ENCODE measurements at regions not wholly inside any gene's neighbourhood (a gene's known extent, or its start where the extent isn't known, plus 50 kb on each side); places are given as distances from the start of the nearest gene placed in this dataset.
"Not testable (repeated sequence)": the region's sequence is repeated elsewhere in the genome, so short reads cannot be mapped to it uniquely, and the experiment has no call there.

GRCh38 chrX:1727531-1728027 lies 112.7 kb downstream of the ASMT start:
- H3K9me3 ChIP-seq (ENCODE audit: control insufficient read depth in 2 of 2, insufficient read depth in 1 of 2, low read length in 1 of 2), result no peaks in the 10 kb centered on the region
- H3K4me1 ChIP-seq (ENCODE audit: control insufficient read depth in 2 of 2, insufficient read depth in 2 of 2, low read length in 2 of 2), result no peaks in the 10 kb centered on the region
- no peaks in the 10 kb centered on the region for H3K27me3 ChIP-seq (ENCODE audit: control insufficient read depth in 2 of 2, insufficient read depth in 1 of 2, low read length in 1 of 2)
- no peak overlapping the region for H3K27ac ChIP-seq (ENCODE audit: low read depth in 1 of 2, low read length in 1 of 2)
- 86% methylated on average over 11 of the region's 11 CpGs for WGBS
- H3K4me3 ChIP-seq (ENCODE audit: low read length in 2 of 2), result no peak overlapping the region
- H3K36me3 ChIP-seq (ENCODE audit: control insufficient read depth in 2 of 2, insufficient read depth in 2 of 2, low read length in 1 of 2), result no peaks in the 10 kb centered on the region
- no peak for DNase-seq (ENCODE audit: low read depth in 6 of 9, low spot score in 9 of 9)

- no peaks in the 10 kb centered on the region for H3K4me1 ChIP-seq (ENCODE audit: control insufficient read depth in 2 of 2, insufficient read depth in 2 of 2, low read length in 2 of 2)
- no peaks in the 10 kb centered on the region for H3K36me3 ChIP-seq (ENCODE audit: control insufficient read depth in 2 of 2, insufficient read depth in 2 of 2, low read length in 1 of 2)
- H3K27me3 ChIP-seq (ENCODE audit: control insufficient read depth in 2 of 2, insufficient read depth in 1 of 2, low read length in 1 of 2), result no peaks in the 10 kb centered on the region
- DNase-seq (ENCODE audit: low read depth in 6 of 9, low spot score in 9 of 9), result no peak
- 70% methylated on average over 5 of the region's 5 CpGs for WGBS
- H3K4me3 ChIP-seq (ENCODE audit: low read length in 2 of 2), result no peak overlapping the region
- no peak overlapping the region for H3K27ac ChIP-seq (ENCODE audit: low read depth in 1 of 2, low read length in 1 of 2)
- H3K9me3 ChIP-seq (ENCODE audit: control insufficient read depth in 2 of 2, insufficient read depth in 1 of 2, low read length in 1 of 2), result no peaks in the 10 kb centered on the region
Measured at GRCh38 chrX:1734806-1735205, 119.9 kb downstream of the ASMT start.

- no peak for DNase-seq (ENCODE audit: low read depth in 6 of 9, low spot score in 9 of 9)
- no peaks in the 10 kb centered on the region for H3K36me3 ChIP-seq (ENCODE audit: control insufficient read depth in 2 of 2, insufficient read depth in 2 of 2, low read length in 1 of 2)
- H3K9me3 ChIP-seq (ENCODE audit: control insufficient read depth in 2 of 2, insufficient read depth in 1 of 2, low read length in 1 of 2), result no peaks in the 10 kb centered on the region
- no peaks in the 10 kb centered on the region for H3K27me3 ChIP-seq (ENCODE audit: control insufficient read depth in 2 of 2, insufficient read depth in 1 of 2, low read length in 1 of 2)
- H3K4me3 ChIP-seq (ENCODE audit: low read length in 2 of 2), result no peak overlapping the region
- no peak overlapping the region for H3K27ac ChIP-seq (ENCODE audit: low read depth in 1 of 2, low read length in 1 of 2)
- H3K4me1 ChIP-seq (ENCODE audit: control insufficient read depth in 2 of 2, insufficient read depth in 2 of 2, low read length in 2 of 2), result no peaks in the 10 kb centered on the region
- 91% methylated on average over 11 of the region's 11 CpGs for WGBS
Measured at GRCh38 chrX:1741816-1742394, 127.0 kb downstream of the ASMT start.

GRCh38 chrX:1743105-1743504 lies 128.2 kb downstream of the ASMT start:
- H3K27me3 ChIP-seq (ENCODE audit: control insufficient read depth in 2 of 2, insufficient read depth in 1 of 2, low read length in 1 of 2), result no peaks in the 10 kb centered on the region
- no peak overlapping the region for H3K4me3 ChIP-seq (ENCODE audit: low read length in 2 of 2)
- no peaks in the 10 kb centered on the region for H3K9me3 ChIP-seq (ENCODE audit: control insufficient read depth in 2 of 2, insufficient read depth in 1 of 2, low read length in 1 of 2)
- H3K27ac ChIP-seq (ENCODE audit: low read depth in 1 of 2, low read length in 1 of 2), result no peak overlapping the region
- H3K4me1 ChIP-seq (ENCODE audit: control insufficient read depth in 2 of 2, insufficient read depth in 2 of 2, low read length in 2 of 2), result no peaks in the 10 kb centered on the region
- no peaks in the 10 kb centered on the region for H3K36me3 ChIP-seq (ENCODE audit: control insufficient read depth in 2 of 2, insufficient read depth in 2 of 2, low read length in 1 of 2)
- no peak for DNase-seq (ENCODE audit: low read depth in 6 of 9, low spot score in 9 of 9)
- WGBS, result 79% methylated on average over 4 of the region's 4 CpGs

GRCh38 chrX:1743663-1744062 lies 128.8 kb downstream of the ASMT start:
- H3K4me3 ChIP-seq (ENCODE audit: low read length in 2 of 2), result no peak overlapping the region
- WGBS, result 68% methylated on average over 2 of the region's 2 CpGs
- H3K27ac ChIP-seq (ENCODE audit: low read depth in 1 of 2, low read length in 1 of 2), result no peak overlapping the region
- no peaks in the 10 kb centered on the region for H3K9me3 ChIP-seq (ENCODE audit: control insufficient read depth in 2 of 2, insufficient read depth in 1 of 2, low read length in 1 of 2)
- no peaks in the 10 kb centered on the region for H3K36me3 ChIP-seq (ENCODE audit: control insufficient read depth in 2 of 2, insufficient read depth in 2 of 2, low read length in 1 of 2)
- DNase-seq (ENCODE audit: low read depth in 6 of 9, low spot score in 9 of 9), result no peak
- H3K4me1 ChIP-seq (ENCODE audit: control insufficient read depth in 2 of 2, insufficient read depth in 2 of 2, low read length in 2 of 2), result no peaks in the 10 kb centered on the region
- H3K27me3 ChIP-seq (ENCODE audit: control insufficient read depth in 2 of 2, insufficient read depth in 1 of 2, low read length in 1 of 2), result no peaks in the 10 kb centered on the region

- Histone ChIP-seq H3K27me3 (ENCODE audit: control insufficient read depth in 2 of 2, insufficient read depth in 1 of 2, low read length in 1 of 2) (no peaks in the 10 kb centered on the region), H3K9me3 (ENCODE audit: control insufficient read depth in 2 of 2, insufficient read depth in 1 of 2, low read length in 1 of 2) (no peaks in the 10 kb centered on the region), H3K27ac (ENCODE audit: low read depth in 1 of 2, low read length in 1 of 2) (no peak overlapping the region), H3K4me1 (ENCODE audit: control insufficient read depth in 2 of 2, insufficient read depth in 2 of 2, low read length in 2 of 2) (no peaks in the 10 kb centered on the region), H3K36me3 (ENCODE audit: control insufficient read depth in 2 of 2, insufficient read depth in 2 of 2, low read length in 1 of 2) (no peaks in the 10 kb centered on the region), H3K4me3 (ENCODE audit: low read length in 2 of 2) (no peak overlapping the region)
- WGBS, result 92% methylated on average over 3 of the region's 3 CpGs
- DNase-seq (ENCODE audit: low read depth in 6 of 9, low spot score in 9 of 9), result no peak
Measured at GRCh38 chrX:1748408-1748807, 133.5 kb downstream of the ASMT start.

- H3K4me1 ChIP-seq (ENCODE audit: control insufficient read depth in 2 of 2, insufficient read depth in 2 of 2, low read length in 2 of 2), result no peaks in the 10 kb centered on the region
- H3K36me3 ChIP-seq (ENCODE audit: control insufficient read depth in 2 of 2, insufficient read depth in 2 of 2, low read length in 1 of 2), result no peaks in the 10 kb centered on the region
- no peaks in the 10 kb centered on the region for H3K9me3 ChIP-seq (ENCODE audit: control insufficient read depth in 2 of 2, insufficient read depth in 1 of 2, low read length in 1 of 2)
- no peak overlapping the region for H3K27ac ChIP-seq (ENCODE audit: low read depth in 1 of 2, low read length in 1 of 2)
- no peak overlapping the region for H3K4me3 ChIP-seq (ENCODE audit: low read length in 2 of 2)
- no peak for DNase-seq (ENCODE audit: low read depth in 6 of 9, low spot score in 9 of 9)
- H3K27me3 ChIP-seq (ENCODE audit: control insufficient read depth in 2 of 2, insufficient read depth in 1 of 2, low read length in 1 of 2), result no peaks in the 10 kb centered on the region
- 89% methylated on average over 7 of the region's 7 CpGs for WGBS
Measured at GRCh38 chrX:1749499-1749898, 134.6 kb downstream of the ASMT start.

- no peak overlapping the region for H3K4me3 ChIP-seq (ENCODE audit: low read length in 2 of 2)
- no peaks in the 10 kb centered on the region for H3K9me3 ChIP-seq (ENCODE audit: control insufficient read depth in 2 of 2, insufficient read depth in 1 of 2, low read length in 1 of 2)
- no peak overlapping the region for H3K27ac ChIP-seq (ENCODE audit: low read depth in 1 of 2, low read length in 1 of 2)
- H3K36me3 ChIP-seq (ENCODE audit: control insufficient read depth in 2 of 2, insufficient read depth in 2 of 2, low read length in 1 of 2), result no peaks in the 10 kb centered on the region
- no peaks in the 10 kb centered on the region for H3K27me3 ChIP-seq (ENCODE audit: control insufficient read depth in 2 of 2, insufficient read depth in 1 of 2, low read length in 1 of 2)
- no peaks in the 10 kb centered on the region for H3K4me1 ChIP-seq (ENCODE audit: control insufficient read depth in 2 of 2, insufficient read depth in 2 of 2, low read length in 2 of 2)
- DNase-seq (ENCODE audit: low read depth in 6 of 9, low spot score in 9 of 9), result no peak
- 80% methylated on average over 5 of the region's 5 CpGs for WGBS
Measured at GRCh38 chrX:1750267-1750666, 135.4 kb downstream of the ASMT start.

- H3K4me3 ChIP-seq (ENCODE audit: low read length in 2 of 2), result no peak overlapping the region
- H3K4me1 ChIP-seq (ENCODE audit: control insufficient read depth in 2 of 2, insufficient read depth in 2 of 2, low read length in 2 of 2), result no peaks in the 10 kb centered on the region
- H3K27me3 ChIP-seq (ENCODE audit: control insufficient read depth in 2 of 2, insufficient read depth in 1 of 2, low read length in 1 of 2), result no peaks in the 10 kb centered on the region
- no peaks in the 10 kb centered on the region for H3K9me3 ChIP-seq (ENCODE audit: control insufficient read depth in 2 of 2, insufficient read depth in 1 of 2, low read length in 1 of 2)
- WGBS, result 98% methylated on average over 5 of the region's 5 CpGs
- no peaks in the 10 kb centered on the region for H3K36me3 ChIP-seq (ENCODE audit: control insufficient read depth in 2 of 2, insufficient read depth in 2 of 2, low read length in 1 of 2)
- DNase-seq (ENCODE audit: low read depth in 6 of 9, low spot score in 9 of 9), result no peak
- H3K27ac ChIP-seq (ENCODE audit: low read depth in 1 of 2, low read length in 1 of 2), result no peak overlapping the region
Measured at GRCh38 chrX:1751781-1752180, 136.9 kb downstream of the ASMT start.

- not testable (repeated sequence) for DNase-seq (ENCODE audit: low read depth in 6 of 9, low spot score in 9 of 9); H3K36me3 ChIP-seq (ENCODE audit: control insufficient read depth in 2 of 2, insufficient read depth in 2 of 2, low read length in 1 of 2); H3K4me1 ChIP-seq (ENCODE audit: control insufficient read depth in 2 of 2, insufficient read depth in 2 of 2, low read length in 2 of 2); H3K27ac ChIP-seq (ENCODE audit: low read depth in 1 of 2, low read length in 1 of 2); H3K27me3 ChIP-seq (ENCODE audit: control insufficient read depth in 2 of 2, insufficient read depth in 1 of 2, low read length in 1 of 2); H3K9me3 ChIP-seq (ENCODE audit: control insufficient read depth in 2 of 2, insufficient read depth in 1 of 2, low read length in 1 of 2); H3K4me3 ChIP-seq (ENCODE audit: low read length in 2 of 2)
Measured at GRCh38 chrX:1752799-1753198, 137.9 kb downstream of the ASMT start.
